GOT3 (cell line): ENCODE measurements at regions not wholly inside any gene's neighbourhood (a gene's known extent, or its start where the extent isn't known, plus 50 kb on each side); places are given as distances from the start of the nearest gene placed in this dataset.

Experiments used
- DNase-seq: peaks from one replicate; lab custom pipeline; 2025; ENCODE audit warnings: mixed read lengths; lab: John Stamatoyannopoulos, UW

DNA sequence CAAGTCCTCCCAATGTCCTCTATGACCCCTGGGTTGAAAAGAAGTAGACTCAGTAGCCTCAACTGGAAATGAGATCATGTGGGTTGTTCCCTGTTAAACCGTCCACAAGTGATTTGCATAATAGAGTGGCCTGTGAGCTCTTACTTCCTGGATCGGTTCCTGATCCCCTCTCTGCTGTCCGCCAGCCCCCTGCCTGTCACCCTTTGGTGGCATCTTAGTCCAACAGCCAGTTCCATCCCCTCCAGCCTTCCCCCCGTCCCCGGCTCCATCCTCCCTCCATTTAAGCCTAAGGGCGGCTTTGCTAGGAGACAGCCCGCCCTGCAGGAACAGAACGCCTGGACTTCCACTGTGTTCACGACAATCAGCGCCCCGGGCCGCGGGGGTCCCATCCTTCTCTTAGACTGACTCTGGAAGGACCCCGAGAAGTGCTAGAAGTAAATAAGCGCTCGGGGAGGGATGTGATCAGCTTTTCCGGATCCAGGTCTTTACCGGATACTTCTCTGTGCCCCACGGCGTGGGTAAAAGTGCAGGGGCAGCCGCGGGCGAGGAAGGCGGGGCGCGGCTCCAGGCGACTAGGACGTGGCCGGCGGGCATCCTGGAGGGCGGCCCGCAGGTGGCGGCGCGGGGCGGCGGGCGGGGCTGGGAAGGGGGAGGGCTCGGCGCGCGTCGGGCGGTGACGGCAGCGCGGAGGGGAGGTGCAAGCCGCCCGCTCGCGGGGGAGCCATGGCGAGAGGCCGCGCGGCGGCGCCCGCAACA is 51.2 kb upstream of the ULK4 start:
- DNase-seq = no peak

DNA sequence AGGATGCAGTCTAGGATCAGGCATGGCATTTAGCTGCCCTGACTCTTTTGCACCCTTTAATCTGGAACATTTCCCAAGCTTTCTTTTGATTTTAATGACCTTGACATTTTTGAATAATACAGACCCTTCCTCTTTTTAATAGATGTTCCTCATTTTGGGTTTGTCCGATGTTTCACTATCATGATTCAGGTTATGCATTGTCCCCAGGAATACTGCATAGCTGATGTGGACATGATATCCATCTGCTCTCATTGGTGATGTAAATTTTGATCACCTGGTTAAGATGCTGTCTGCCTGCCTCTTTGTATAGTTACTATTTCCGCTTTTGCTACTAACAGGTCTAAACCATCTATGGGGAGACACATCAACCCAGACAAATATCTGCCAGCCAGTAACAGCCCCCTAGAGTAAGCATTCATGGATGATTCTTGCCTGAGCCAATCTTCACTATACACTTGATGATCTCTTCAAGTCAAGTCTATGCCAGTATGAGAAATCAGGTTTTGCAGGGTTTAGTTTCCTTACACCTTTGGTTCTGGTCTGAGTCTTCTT is 50.6 kb upstream of the ULK4 start:
- no peak for DNase-seq
